Choroid plexus epithelial cell (primary cell): ENCODE measurements at regions not wholly inside any gene's neighbourhood (a gene's known extent, or its start where the extent isn't known, plus 50 kb on each side); places are given as distances from the start of the nearest gene placed in this dataset.
A peak's percentile ranks its signal among the peaks of the same experiment; 100 is the strongest.
"Not testable (repeated sequence)": the region's sequence is repeated elsewhere in the genome, so short reads cannot be mapped to it uniquely, and the experiment has no call there.

Experiments used
- DNase-seq: peaks from one replicate; pipeline ENCODE4 v3.0.0-alpha.2; 2010; ENCODE audit warnings: low read depth
- H3K4me3 ChIP-seq: 2 replicates; pipeline ENCODE4 v1.5.1; 2011; ENCODE audit warnings: low read depth, mild to moderate bottlenecking, control low read depth, low read length, moderate library complexity
- TF ChIP-seq, protein P1 (sequence below): conservative IDR thresholded peaks from 2 replicates; pipeline ENCODE4 v1.5.1; 2011; ENCODE audit warnings: low read depth, mild to moderate bottlenecking, control low read depth, inconsistent platforms, low read length, moderate library complexity

DNA sequence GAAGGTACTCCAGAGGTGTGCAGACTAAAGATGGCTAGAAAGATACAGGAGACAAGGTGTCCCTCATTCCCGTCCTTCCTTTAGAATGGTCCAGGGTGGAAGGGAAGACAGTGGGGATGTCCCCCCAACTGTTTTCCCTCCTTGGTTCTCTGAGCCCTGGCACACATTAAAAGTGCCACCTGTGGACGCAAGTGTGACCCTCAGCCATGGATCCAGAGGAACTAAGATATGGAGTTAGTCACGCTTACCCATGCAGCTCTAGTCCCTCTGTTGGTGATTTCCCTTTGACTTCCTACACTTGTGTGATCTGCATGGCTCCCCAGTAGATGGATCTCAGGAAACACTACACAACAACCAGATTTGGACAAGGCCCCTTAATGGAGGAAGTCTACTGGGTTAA is 113.1 kb upstream of the SRD5A2 start:
- TF ChIP-seq, protein P1, sequence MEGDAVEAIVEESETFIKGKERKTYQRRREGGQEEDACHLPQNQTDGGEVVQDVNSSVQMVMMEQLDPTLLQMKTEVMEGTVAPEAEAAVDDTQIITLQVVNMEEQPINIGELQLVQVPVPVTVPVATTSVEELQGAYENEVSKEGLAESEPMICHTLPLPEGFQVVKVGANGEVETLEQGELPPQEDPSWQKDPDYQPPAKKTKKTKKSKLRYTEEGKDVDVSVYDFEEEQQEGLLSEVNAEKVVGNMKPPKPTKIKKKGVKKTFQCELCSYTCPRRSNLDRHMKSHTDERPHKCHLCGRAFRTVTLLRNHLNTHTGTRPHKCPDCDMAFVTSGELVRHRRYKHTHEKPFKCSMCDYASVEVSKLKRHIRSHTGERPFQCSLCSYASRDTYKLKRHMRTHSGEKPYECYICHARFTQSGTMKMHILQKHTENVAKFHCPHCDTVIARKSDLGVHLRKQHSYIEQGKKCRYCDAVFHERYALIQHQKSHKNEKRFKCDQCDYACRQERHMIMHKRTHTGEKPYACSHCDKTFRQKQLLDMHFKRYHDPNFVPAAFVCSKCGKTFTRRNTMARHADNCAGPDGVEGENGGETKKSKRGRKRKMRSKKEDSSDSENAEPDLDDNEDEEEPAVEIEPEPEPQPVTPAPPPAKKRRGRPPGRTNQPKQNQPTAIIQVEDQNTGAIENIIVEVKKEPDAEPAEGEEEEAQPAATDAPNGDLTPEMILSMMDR, result no peak
- DNase-seq, result peak; percentile 17
- H3K4me3 ChIP-seq, result no peak overlapping the region

DNA sequence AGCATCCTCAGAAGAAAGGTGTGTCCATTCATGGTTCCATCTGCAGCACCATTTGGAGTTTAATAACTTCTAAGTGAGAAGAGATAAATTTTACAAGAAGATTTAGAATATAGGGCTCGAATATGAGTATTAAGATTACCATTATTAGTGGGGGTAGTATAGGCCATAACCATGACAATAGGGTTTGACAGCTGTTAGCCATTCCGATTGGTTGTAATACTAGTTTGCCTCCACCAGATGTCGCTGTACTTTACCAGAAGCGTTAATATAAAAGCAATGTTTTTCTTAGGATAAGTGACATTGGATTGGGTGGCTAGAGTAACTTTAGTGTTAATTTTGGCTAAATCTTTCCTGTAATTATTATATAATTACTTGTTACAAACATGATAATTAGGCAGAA is 107.5 kb upstream of the SRD5A2 start:
- peak; percentile 32 for DNase-seq
- TF ChIP-seq, protein P1, result peak; percentile 61
- H3K4me3 ChIP-seq, result no peak overlapping the region

DNA sequence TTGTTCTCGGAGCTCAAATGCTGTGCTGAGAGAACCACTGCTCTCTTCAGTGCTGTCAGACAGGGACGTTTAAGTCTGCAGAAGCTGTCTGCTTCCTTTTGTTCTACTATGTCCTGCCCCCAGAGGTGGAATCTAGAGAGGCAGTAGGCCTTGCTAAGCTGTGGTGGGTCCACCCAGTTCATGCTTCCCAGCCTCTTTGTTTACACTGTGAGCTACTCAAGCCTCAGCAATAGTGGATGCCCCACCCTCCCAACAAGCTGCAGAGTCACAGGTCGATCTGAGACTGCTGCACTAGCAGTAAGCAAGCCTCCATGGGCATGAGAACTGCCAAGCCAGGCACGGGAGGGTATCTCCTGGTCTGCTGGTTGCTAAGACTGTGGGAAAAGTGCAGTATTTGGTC is 102.8 kb upstream of the SRD5A2 start:
- DNase-seq, result not testable (repeated sequence)

DNA sequence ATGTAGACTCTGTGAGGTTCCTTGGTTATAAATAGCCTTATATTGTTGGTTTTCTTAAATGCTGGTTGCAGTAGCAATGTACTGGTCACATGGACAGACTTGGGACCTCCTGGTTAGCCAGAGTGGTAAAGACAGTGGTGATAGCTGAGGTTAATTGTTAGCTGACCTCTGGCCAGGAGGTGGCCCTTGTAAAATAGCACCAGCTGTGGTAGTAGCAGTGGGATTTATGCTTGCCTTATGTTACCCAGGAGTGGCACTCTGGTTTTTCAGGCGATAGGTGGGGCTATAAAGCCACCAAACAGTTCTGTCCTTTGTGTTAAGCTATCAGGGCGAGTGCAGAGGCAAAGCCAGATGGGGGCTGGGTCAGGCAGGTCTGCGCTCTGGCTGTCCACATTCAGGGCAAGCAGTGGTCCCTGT is 94.8 kb upstream of the SRD5A2 start:
- TF ChIP-seq, protein P1, result no peak
- H3K4me3 ChIP-seq, result no peak overlapping the region
- no peak for DNase-seq

More for the DNA sequence above, 102.8 kb upstream of the SRD5A2 start:
- H3K4me3 ChIP-seq, result not testable (repeated sequence)

DNA sequence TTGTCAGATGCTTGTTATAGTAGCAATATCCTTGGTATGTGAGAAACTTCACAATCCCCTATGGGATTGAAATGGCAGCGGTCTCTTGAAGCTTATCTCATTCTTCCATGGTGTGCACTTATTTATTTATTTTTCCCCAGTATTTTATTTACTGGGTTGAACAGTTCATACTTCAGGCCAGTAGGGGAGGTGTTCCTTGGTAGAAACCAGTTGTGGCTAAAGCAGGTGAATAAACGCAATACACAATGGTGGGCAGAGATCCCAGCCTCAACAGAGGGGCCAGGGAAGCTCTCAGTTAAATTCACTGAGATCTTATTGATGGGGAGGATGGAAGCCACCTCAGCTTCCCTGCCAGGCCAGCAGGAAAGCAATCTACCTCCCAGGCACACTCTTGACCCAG is 93.7 kb upstream of the SRD5A2 start:
- TF ChIP-seq, protein P1, result no peak
- H3K4me3 ChIP-seq, result no peak overlapping the region
- DNase-seq, result no peak

DNA sequence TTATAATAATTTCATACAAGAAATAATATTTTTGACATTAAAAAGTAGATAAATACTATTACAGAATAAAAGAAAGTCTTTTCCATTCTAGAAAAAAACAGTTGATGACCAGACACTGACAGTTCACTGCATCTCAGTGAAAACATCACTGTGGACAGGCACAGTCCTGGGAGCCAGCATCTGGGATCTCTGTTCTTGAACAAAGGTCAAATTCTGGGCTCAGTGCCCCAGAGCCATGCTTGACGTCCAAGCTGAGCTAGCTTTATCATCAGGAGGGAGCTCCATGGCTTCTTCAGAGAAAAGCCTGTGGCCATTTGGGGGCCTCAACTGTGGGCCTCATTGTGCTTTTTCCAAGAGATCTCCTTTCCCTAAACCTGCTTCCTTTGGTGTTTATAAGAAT is 86.1 kb upstream of the SRD5A2 start:
- no peak overlapping the region for H3K4me3 ChIP-seq
- TF ChIP-seq, protein P1, result no peak
- DNase-seq, result no peak

DNA sequence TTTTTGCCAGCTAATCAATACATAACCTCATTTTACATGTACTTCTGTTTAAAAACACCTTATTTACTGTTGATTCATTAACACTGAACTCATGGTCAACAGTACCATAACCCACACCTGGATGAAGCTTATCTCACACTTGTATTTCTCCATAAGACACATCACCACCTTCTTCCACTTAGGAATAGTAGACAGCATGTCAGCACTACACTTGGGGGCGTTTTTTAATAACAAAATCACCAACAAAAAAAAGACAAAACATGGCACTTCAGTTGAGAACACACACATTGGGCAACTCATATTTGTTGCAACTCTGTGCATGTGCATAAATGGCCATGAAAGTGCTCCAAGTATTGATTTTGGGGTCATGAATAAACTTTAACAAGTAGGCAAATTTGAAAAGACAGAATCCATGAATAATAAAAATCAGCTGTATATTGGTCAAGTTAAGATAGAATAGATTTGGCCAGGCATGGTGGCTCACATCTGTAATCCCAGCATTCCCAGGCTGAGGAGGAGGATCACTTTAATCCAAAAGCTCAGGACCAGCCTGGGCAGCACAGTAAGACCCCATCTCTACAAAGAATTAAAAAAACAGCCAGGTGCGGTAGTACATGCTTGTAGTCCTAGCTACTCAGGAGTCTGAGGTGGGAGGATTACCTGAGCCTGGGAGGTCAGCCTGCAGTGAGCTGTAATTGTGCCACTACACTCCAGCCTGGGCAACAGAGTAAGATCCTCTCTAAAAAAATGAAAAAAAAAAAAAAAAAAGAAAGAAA is 84.4 kb upstream of the SRD5A2 start:
- no peak overlapping the region for H3K4me3 ChIP-seq
- TF ChIP-seq, protein P1, result no peak
- DNase-seq, result no peak
